ENCODE measurements at regions not wholly inside any gene's neighbourhood (a gene's known extent, or its start where the extent isn't known, plus 50 kb on each side); places are given as distances from the start of the nearest gene placed in this dataset.

DNA sequence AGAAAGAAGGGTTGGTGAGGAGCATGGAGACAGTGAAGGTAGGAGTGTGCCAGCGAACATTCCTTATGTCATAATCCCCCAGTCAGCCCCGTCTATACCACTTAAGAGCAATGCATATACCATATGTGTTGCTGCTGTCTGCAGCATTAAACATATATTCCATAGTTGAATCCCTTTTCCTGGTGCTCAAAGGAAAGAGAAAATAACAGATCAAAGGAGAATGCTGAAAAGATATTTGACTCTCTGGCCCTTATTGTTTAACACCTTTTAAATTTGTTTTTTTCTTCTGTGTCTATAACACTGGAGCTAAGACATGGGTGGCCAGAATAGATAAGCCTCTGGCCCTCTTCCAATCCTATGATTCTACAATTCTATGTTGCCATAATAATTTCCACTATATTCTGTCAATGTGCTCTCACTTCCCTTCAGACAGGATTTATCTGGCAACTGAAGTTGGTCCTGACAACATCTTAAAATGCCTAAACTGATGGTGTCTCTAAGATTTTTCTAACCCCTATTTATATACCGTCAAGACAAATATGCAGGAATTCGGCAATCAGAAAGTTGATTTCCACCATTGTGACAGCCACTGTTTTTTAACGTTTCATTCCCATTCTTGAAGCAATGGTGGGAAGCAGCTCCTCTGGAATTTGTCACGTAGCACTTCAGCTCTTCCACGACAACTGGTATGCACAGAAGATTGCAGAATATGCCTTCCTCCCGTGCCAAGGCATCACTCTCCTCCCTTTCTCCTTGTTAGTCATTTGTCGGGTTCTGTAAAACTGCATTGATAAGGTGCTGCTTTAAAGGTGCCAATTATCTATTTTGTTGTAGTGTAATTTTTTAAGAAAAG, 204.7 kb downstream of the BCAT1 start:
- TF ChIP-seq EZH2 (IDR thresholded peaks at IDR 0.05; ENCODE audit: borderline replicate concordance, insufficient read depth, low read depth, low read length, poor library complexity, severe bottlenecking), result no peak
- no peak for TF ChIP-seq CTCF (IDR thresholded peaks at IDR 0.05)
- Mint-ChIP-seq H3K27me3 (no peaks in the 10 kb centered on the region), H3K4me1 (peaks cover 21% of the 10 kb centered on the region), H3K9me3 (ENCODE audit: insufficient read depth) (no peaks in the 10 kb centered on the region), H3K27ac (no peak overlapping the region), H3K4me3 (no peak overlapping the region)
- peaks cover 0 to 5% (median 0%) of the 10 kb centered on the region in 3 donors for H3K9me3 ChIP-seq (ENCODE audit: control extremely low read depth in 1 of 3, control insufficient read depth in 2 of 3, insufficient read depth in 1 of 3, low read length in 2 of 3)
- H3K4me3 ChIP-seq (ENCODE audit: control extremely low read depth in 1 of 5, extremely low read depth in 1 of 5, insufficient read depth in 1 of 5, low read depth in 2 of 5, low read length in 4 of 5), result no peak overlapping the region
- H3K79me2 ChIP-seq (ENCODE audit: control insufficient read depth, insufficient read depth, low read length), result no peaks in the 10 kb centered on the region
- CTCF ChIA-PET, result no interaction called here
- intact Hi-C loops (cut with micrococcal nuclease), result no loop called here
- no peaks in the 10 kb centered on the region for H3K27me3 ChIP-seq (replicated peaks in 1 of 4; ENCODE audit: control extremely low read depth in 1 of 4, control insufficient read depth in 3 of 4, insufficient read depth in 4 of 4, low read length in 3 of 4)
- POLR2A ChIA-PET, result no interaction called here
- no peak overlapping the region for H2AFZ ChIP-seq (ENCODE audit: insufficient read depth, low read depth, low read length, poor library complexity, severe bottlenecking)
- 100% methylated on average over 5 of the region's 9 CpGs for WGBS (ENCODE audit: insufficient coverage)
- no peaks in the 10 kb centered on the region for H3K36me3 ChIP-seq (replicated peaks in 1 of 2; ENCODE audit: control extremely low read depth in 1 of 2, control insufficient read depth in 1 of 2, extremely low read depth in 1 of 2, insufficient read depth in 2 of 2, low read length in 1 of 2)
- no peak overlapping the region for H3K9ac ChIP-seq (ENCODE audit: low read length)
- no peak overlapping the region for H3K27ac ChIP-seq (ENCODE audit: low read length in 2 of 2)
- DNase-seq (no peak), ATAC-seq (ENCODE audit: low read depth) (no peak)
- H4K20me1 ChIP-seq (ENCODE audit: control insufficient read depth, insufficient read depth, low read length, poor library complexity, severe bottlenecking), result no peaks in the 10 kb centered on the region
- peaks cover 19 to 29% of the 10 kb centered on the region in 2 donors for H3K4me1 ChIP-seq (ENCODE audit: control insufficient read depth in 2 of 2, insufficient read depth in 2 of 2, low read length in 2 of 2)
- H3K4me2 ChIP-seq (replicated peaks; ENCODE audit: low read depth, low read length, poor library complexity, severe bottlenecking), result no peak overlapping the region

GRCh38 chr12:24742378-24742777, 206.5 kb downstream of the BCAT1 start:
- Histone ChIP-seq H3K79me2 (ENCODE audit: control insufficient read depth, insufficient read depth, low read length) (no peaks in the 10 kb centered on the region), H2AFZ (ENCODE audit: insufficient read depth, low read depth, low read length, poor library complexity, severe bottlenecking) (peak overlapping the region; percentile 12), H3K4me3 (ENCODE audit: control extremely low read depth in 1 of 5, extremely low read depth in 1 of 5, insufficient read depth in 1 of 5, low read depth in 2 of 5, low read length in 4 of 5) (no peak overlapping the region), H3K9me3 (ENCODE audit: control extremely low read depth in 1 of 3, control insufficient read depth in 2 of 3, insufficient read depth in 1 of 3, low read length in 2 of 3) (peaks cover 0 to 5% (median 0%) of the 10 kb centered on the region in 3 donors), H4K20me1 (ENCODE audit: control insufficient read depth, insufficient read depth, low read length, poor library complexity, severe bottlenecking) (no peaks in the 10 kb centered on the region), H3K27ac (ENCODE audit: low read length in 2 of 2) (peak overlapping the region in 1 of 2 donors; percentile 28), H3K9ac (ENCODE audit: low read length) (peak overlapping the region; percentile 28), H3K4me2 (replicated peaks; ENCODE audit: low read depth, low read length, poor library complexity, severe bottlenecking) (peak overlapping the region; percentile 58), H3K27me3 (replicated peaks in 1 of 4; ENCODE audit: control extremely low read depth in 1 of 4, control insufficient read depth in 3 of 4, insufficient read depth in 4 of 4, low read length in 3 of 4) (no peaks in the 10 kb centered on the region), H3K36me3 (replicated peaks in 1 of 2; ENCODE audit: control extremely low read depth in 1 of 2, control insufficient read depth in 1 of 2, extremely low read depth in 1 of 2, insufficient read depth in 2 of 2, low read length in 1 of 2) (no peaks in the 10 kb centered on the region), H3K4me1 (ENCODE audit: control insufficient read depth in 2 of 2, insufficient read depth in 2 of 2, low read length in 2 of 2) (peaks cover 19 to 29% of the 10 kb centered on the region in 2 donors)
- TF ChIP-seq CTCF (IDR thresholded peaks at IDR 0.05) (no peak), EZH2 (IDR thresholded peaks at IDR 0.05; ENCODE audit: borderline replicate concordance, insufficient read depth, low read depth, low read length, poor library complexity, severe bottlenecking) (no peak)
- 9% methylated on average over 3 of the region's 5 CpGs for WGBS (ENCODE audit: insufficient coverage)
- POLR2A ChIA-PET, result no interaction called here
- CTCF ChIA-PET, result interaction anchor here (1.0 to 1.5 kb wide), 3 partner anchors 11 to 446 kb away, joined by 3 to 4 read pairs (median 3); no protein-coding TSS in a partner anchor
- Mint-ChIP-seq H3K27ac (peak overlapping the region; percentile 33), H3K4me1 (peaks cover 28% of the 10 kb centered on the region), H3K27me3 (no peaks in the 10 kb centered on the region), H3K4me3 (peak overlapping the region; percentile 27), H3K9me3 (ENCODE audit: insufficient read depth) (no peaks in the 10 kb centered on the region)
- ATAC-seq (ENCODE audit: low read depth), result peak; percentile 90
- intact Hi-C loops (cut with micrococcal nuclease), result no loop called here
- DNase-seq, result peak; percentile 73
